ENCODE measurements at regions not wholly inside any gene's neighbourhood (a gene's known extent, or its start where the extent isn't known, plus 50 kb on each side); places are given as distances from the start of the nearest gene placed in this dataset.

GRCh38 chr7:113694149-113694548 is 224.7 kb downstream of the PPP1R3A start:
- TF ChIP-seq, protein P1, sequence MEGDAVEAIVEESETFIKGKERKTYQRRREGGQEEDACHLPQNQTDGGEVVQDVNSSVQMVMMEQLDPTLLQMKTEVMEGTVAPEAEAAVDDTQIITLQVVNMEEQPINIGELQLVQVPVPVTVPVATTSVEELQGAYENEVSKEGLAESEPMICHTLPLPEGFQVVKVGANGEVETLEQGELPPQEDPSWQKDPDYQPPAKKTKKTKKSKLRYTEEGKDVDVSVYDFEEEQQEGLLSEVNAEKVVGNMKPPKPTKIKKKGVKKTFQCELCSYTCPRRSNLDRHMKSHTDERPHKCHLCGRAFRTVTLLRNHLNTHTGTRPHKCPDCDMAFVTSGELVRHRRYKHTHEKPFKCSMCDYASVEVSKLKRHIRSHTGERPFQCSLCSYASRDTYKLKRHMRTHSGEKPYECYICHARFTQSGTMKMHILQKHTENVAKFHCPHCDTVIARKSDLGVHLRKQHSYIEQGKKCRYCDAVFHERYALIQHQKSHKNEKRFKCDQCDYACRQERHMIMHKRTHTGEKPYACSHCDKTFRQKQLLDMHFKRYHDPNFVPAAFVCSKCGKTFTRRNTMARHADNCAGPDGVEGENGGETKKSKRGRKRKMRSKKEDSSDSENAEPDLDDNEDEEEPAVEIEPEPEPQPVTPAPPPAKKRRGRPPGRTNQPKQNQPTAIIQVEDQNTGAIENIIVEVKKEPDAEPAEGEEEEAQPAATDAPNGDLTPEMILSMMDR (IDR thresholded peaks at IDR 0.05): no peak
- TF ChIP-seq POLR2A (IDR thresholded peaks at IDR 0.05): no peak
